ENCODE measurements at regions not wholly inside any gene's neighbourhood (a gene's known extent, or its start where the extent isn't known, plus 50 kb on each side); places are given as distances from the start of the nearest gene placed in this dataset.

- TF ChIP-seq CTCF (IDR thresholded peaks at IDR 0.05) = no peak
- TF ChIP-seq POLR2A (IDR thresholded peaks at IDR 0.05) = no peak
Observed at GRCh38 chr3:106068381-106068780, 199.6 kb upstream of the CBLB start.

Data from body of pancreas (tissue), 4 donors.